ENCODE measurements at regions not wholly inside any gene's neighbourhood (a gene's known extent, or its start where the extent isn't known, plus 50 kb on each side); places are given as distances from the start of the nearest gene placed in this dataset.
"Not testable (repeated sequence)": the region's sequence is repeated elsewhere in the genome, so short reads cannot be mapped to it uniquely, and the experiment has no call there.

GRCh38 chr10:29363930-29364329, 75.1 kb downstream of the LYZL1 start:
- not testable (repeated sequence) for H3K27ac ChIP-seq (ENCODE audit: low read length); H3K9me3 ChIP-seq (ENCODE audit: control insufficient read depth in 2 of 2, low read length in 2 of 2); H3K27me3 ChIP-seq (ENCODE audit: control insufficient read depth in 1 of 2, insufficient read depth in 2 of 2, low read length in 2 of 2); H3K4me3 ChIP-seq (ENCODE audit: low read length in 2 of 2); H3K9ac ChIP-seq (ENCODE audit: low read length in 2 of 2); H3K36me3 ChIP-seq (ENCODE audit: control insufficient read depth in 2 of 2, insufficient read depth in 2 of 2, low read length in 2 of 2); H3K4me1 ChIP-seq (ENCODE audit: control insufficient read depth, insufficient read depth, low read length)

GRCh38 chr10:29366206-29366605, 77.3 kb downstream of the LYZL1 start:
- not testable (repeated sequence) for H3K36me3 ChIP-seq (ENCODE audit: control insufficient read depth in 2 of 2, insufficient read depth in 2 of 2, low read length in 2 of 2); H3K9me3 ChIP-seq (ENCODE audit: control insufficient read depth in 2 of 2, low read length in 2 of 2); H3K9ac ChIP-seq (ENCODE audit: low read length in 2 of 2); H3K27ac ChIP-seq (ENCODE audit: low read length); H3K27me3 ChIP-seq (ENCODE audit: control insufficient read depth in 1 of 2, insufficient read depth in 2 of 2, low read length in 2 of 2); H3K4me3 ChIP-seq (ENCODE audit: low read length in 2 of 2)
- H3K4me1 ChIP-seq (ENCODE audit: control insufficient read depth, insufficient read depth, low read length) = peaks cover 11% of the 10 kb centered on the region

- Histone ChIP-seq H3K9ac (ENCODE audit: low read length in 2 of 2) (no peak overlapping the region), H3K36me3 (ENCODE audit: control insufficient read depth in 2 of 2, insufficient read depth in 2 of 2, low read length in 2 of 2) (no peaks in the 10 kb centered on the region), H3K27me3 (ENCODE audit: control insufficient read depth in 1 of 2, insufficient read depth in 2 of 2, low read length in 2 of 2) (peaks cover 0 to 5% of the 10 kb centered on the region in 2 donors), H3K4me3 (ENCODE audit: low read length in 2 of 2) (no peak overlapping the region), H3K4me1 (ENCODE audit: control insufficient read depth, insufficient read depth, low read length) (peaks cover 11% of the 10 kb centered on the region), H3K27ac (ENCODE audit: low read length) (no peak overlapping the region), H3K9me3 (ENCODE audit: control insufficient read depth in 2 of 2, low read length in 2 of 2) (no peaks in the 10 kb centered on the region)
Measured at GRCh38 chr10:29369419-29369818, 80.5 kb downstream of the LYZL1 start.

GRCh38 chr10:29370097-29371092, 81.5 kb downstream of the LYZL1 start:
- H3K4me3 ChIP-seq (ENCODE audit: low read length in 2 of 2) = peak overlapping the region; percentile 6 to 62
- peak overlapping the region in 1 of 2 donors; percentile 13 for H3K9ac ChIP-seq (ENCODE audit: low read length in 2 of 2)
- H3K27me3 ChIP-seq (ENCODE audit: control insufficient read depth in 1 of 2, insufficient read depth in 2 of 2, low read length in 2 of 2) = peaks cover 0 to 5% of the 10 kb centered on the region in 2 donors
- H3K9me3 ChIP-seq (ENCODE audit: control insufficient read depth in 2 of 2, low read length in 2 of 2) = no peaks in the 10 kb centered on the region
- H3K27ac ChIP-seq (ENCODE audit: low read length) = no peak overlapping the region
- H3K4me1 ChIP-seq (ENCODE audit: control insufficient read depth, insufficient read depth, low read length) = peaks cover 11% of the 10 kb centered on the region
- no peaks in the 10 kb centered on the region for H3K36me3 ChIP-seq (ENCODE audit: control insufficient read depth in 2 of 2, insufficient read depth in 2 of 2, low read length in 2 of 2)

GRCh38 chr10:29372920-29373319, 84.0 kb downstream of the LYZL1 start:
- Histone ChIP-seq H3K36me3 (ENCODE audit: control insufficient read depth in 2 of 2, insufficient read depth in 2 of 2, low read length in 2 of 2) (no peaks in the 10 kb centered on the region), H3K9me3 (ENCODE audit: control insufficient read depth in 2 of 2, low read length in 2 of 2) (no peaks in the 10 kb centered on the region), H3K27me3 (ENCODE audit: control insufficient read depth in 1 of 2, insufficient read depth in 2 of 2, low read length in 2 of 2) (peaks cover 0 to 5% of the 10 kb centered on the region in 2 donors)

GRCh38 chr10:29374162-29374561, 85.3 kb downstream of the LYZL1 start:
- H3K4me3 ChIP-seq (ENCODE audit: low read length in 2 of 2) = no peak overlapping the region
- peaks cover 0 to 5% of the 10 kb centered on the region in 2 donors for H3K27me3 ChIP-seq (ENCODE audit: control insufficient read depth in 1 of 2, insufficient read depth in 2 of 2, low read length in 2 of 2)
- H3K4me1 ChIP-seq (ENCODE audit: control insufficient read depth, insufficient read depth, low read length) = peaks cover 16% of the 10 kb centered on the region
- H3K9ac ChIP-seq (ENCODE audit: low read length in 2 of 2) = no peak overlapping the region
- H3K9me3 ChIP-seq (ENCODE audit: control insufficient read depth in 2 of 2, low read length in 2 of 2) = no peaks in the 10 kb centered on the region
- H3K36me3 ChIP-seq (ENCODE audit: control insufficient read depth in 2 of 2, insufficient read depth in 2 of 2, low read length in 2 of 2) = no peaks in the 10 kb centered on the region
- no peak overlapping the region for H3K27ac ChIP-seq (ENCODE audit: low read length)

More at GRCh38 chr10:29372920-29373319, 84.0 kb downstream of the LYZL1 start:
- H3K9ac ChIP-seq (ENCODE audit: low read length in 2 of 2) = no peak overlapping the region
- no peak overlapping the region for H3K27ac ChIP-seq (ENCODE audit: low read length)
- H3K4me3 ChIP-seq (ENCODE audit: low read length in 2 of 2) = no peak overlapping the region
- H3K4me1 ChIP-seq (ENCODE audit: control insufficient read depth, insufficient read depth, low read length) = peaks cover 11% of the 10 kb centered on the region

- Histone ChIP-seq H3K4me3 (ENCODE audit: low read length in 2 of 2) (no peak overlapping the region), H3K9ac (ENCODE audit: low read length in 2 of 2) (no peak overlapping the region), H3K4me1 (ENCODE audit: control insufficient read depth, insufficient read depth, low read length) (peaks cover 9% of the 10 kb centered on the region), H3K27me3 (ENCODE audit: control insufficient read depth in 1 of 2, insufficient read depth in 2 of 2, low read length in 2 of 2) (no peaks in the 10 kb centered on the region), H3K36me3 (ENCODE audit: control insufficient read depth in 2 of 2, insufficient read depth in 2 of 2, low read length in 2 of 2) (no peaks in the 10 kb centered on the region), H3K27ac (ENCODE audit: low read length) (no peak overlapping the region), H3K9me3 (ENCODE audit: control insufficient read depth in 2 of 2, low read length in 2 of 2) (no peaks in the 10 kb centered on the region)
Measured at GRCh38 chr10:29375888-29376287, 87.0 kb downstream of the LYZL1 start.

GRCh38 chr10:29377333-29377961, 88.6 kb downstream of the LYZL1 start:
- Histone ChIP-seq H3K9me3 (ENCODE audit: control insufficient read depth in 2 of 2, low read length in 2 of 2) (no peaks in the 10 kb centered on the region), H3K4me1 (ENCODE audit: control insufficient read depth, insufficient read depth, low read length) (peaks cover 7% of the 10 kb centered on the region), H3K27me3 (ENCODE audit: control insufficient read depth in 1 of 2, insufficient read depth in 2 of 2, low read length in 2 of 2) (no peaks in the 10 kb centered on the region), H3K4me3 (ENCODE audit: low read length in 2 of 2) (no peak overlapping the region), H3K9ac (ENCODE audit: low read length in 2 of 2) (no peak overlapping the region), H3K27ac (ENCODE audit: low read length) (no peak overlapping the region), H3K36me3 (ENCODE audit: control insufficient read depth in 2 of 2, insufficient read depth in 2 of 2, low read length in 2 of 2) (no peaks in the 10 kb centered on the region)

GRCh38 chr10:29378106-29378505, 89.2 kb downstream of the LYZL1 start:
- Histone ChIP-seq H3K9me3 (ENCODE audit: control insufficient read depth in 2 of 2, low read length in 2 of 2) (no peaks in the 10 kb centered on the region), H3K36me3 (ENCODE audit: control insufficient read depth in 2 of 2, insufficient read depth in 2 of 2, low read length in 2 of 2) (no peaks in the 10 kb centered on the region), H3K27ac (ENCODE audit: low read length) (no peak overlapping the region)

GRCh38 chr10:29379208-29379607, 90.3 kb downstream of the LYZL1 start:
- no peaks in the 10 kb centered on the region for H3K36me3 ChIP-seq (ENCODE audit: control insufficient read depth in 2 of 2, insufficient read depth in 2 of 2, low read length in 2 of 2)
- H3K4me1 ChIP-seq (ENCODE audit: control insufficient read depth, insufficient read depth, low read length) = peaks cover 7% of the 10 kb centered on the region
- no peaks in the 10 kb centered on the region for H3K27me3 ChIP-seq (ENCODE audit: control insufficient read depth in 1 of 2, insufficient read depth in 2 of 2, low read length in 2 of 2)
- no peak overlapping the region for H3K9ac ChIP-seq (ENCODE audit: low read length in 2 of 2)
- no peaks in the 10 kb centered on the region for H3K9me3 ChIP-seq (ENCODE audit: control insufficient read depth in 2 of 2, low read length in 2 of 2)
- H3K4me3 ChIP-seq (ENCODE audit: low read length in 2 of 2) = no peak overlapping the region
- no peak overlapping the region for H3K27ac ChIP-seq (ENCODE audit: low read length)

More at GRCh38 chr10:29378106-29378505, 89.2 kb downstream of the LYZL1 start:
- Histone ChIP-seq H3K4me3 (ENCODE audit: low read length in 2 of 2) (no peak overlapping the region), H3K27me3 (ENCODE audit: control insufficient read depth in 1 of 2, insufficient read depth in 2 of 2, low read length in 2 of 2) (no peaks in the 10 kb centered on the region), H3K4me1 (ENCODE audit: control insufficient read depth, insufficient read depth, low read length) (peaks cover 7% of the 10 kb centered on the region), H3K9ac (ENCODE audit: low read length in 2 of 2) (no peak overlapping the region)
